ENCODE measurements at regions not wholly inside any gene's neighbourhood (a gene's known extent, or its start where the extent isn't known, plus 50 kb on each side); places are given as distances from the start of the nearest gene placed in this dataset.

GRCh38 chr11:86863476-86863875 is 63.1 kb downstream of the PRSS23 start (continued):
- TF ChIP-seq EP300 (IDR thresholded peaks at IDR 0.05; ENCODE audit: borderline replicate concordance in 1 of 2, control insufficient read depth in 1 of 2, low read depth in 2 of 2, low read length in 2 of 2) = no peak
- no peak for TF ChIP-seq JUND (IDR thresholded peaks at IDR 0.05; ENCODE audit: low read depth, low read length)
- TF ChIP-seq CREB1 (IDR thresholded peaks at IDR 0.05; ENCODE audit: low read depth) = no peak
- no peak for TF ChIP-seq MXI1 (IDR thresholded peaks at IDR 0.05; ENCODE audit: low read depth, low read length)
- TF ChIP-seq RAD51 (IDR thresholded peaks at IDR 0.05) = no peak

DNA sequence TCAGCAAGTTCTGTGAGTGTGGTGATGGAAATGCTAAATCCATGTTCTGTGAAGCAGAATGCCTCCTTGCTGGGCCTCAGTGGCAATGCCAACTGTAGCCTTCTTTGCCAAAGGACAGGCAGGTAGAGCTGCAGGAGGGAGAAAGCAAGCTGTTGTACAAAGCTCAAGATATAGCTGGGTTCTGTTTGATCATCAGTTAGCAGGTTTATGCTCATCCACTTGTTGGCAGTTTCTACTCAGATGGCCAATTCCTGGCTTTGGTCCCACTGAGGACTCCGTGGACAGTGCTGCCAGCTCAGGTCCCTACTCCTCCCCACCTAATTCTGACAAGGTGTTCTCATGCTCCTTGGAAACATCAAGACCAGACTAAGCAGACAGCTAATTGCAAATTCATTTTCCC is 65.1 kb downstream of the PRSS23 start:
- Histone ChIP-seq H3K4me3 (no peak overlapping the region), H3K9me3 (replicated peaks; ENCODE audit: control insufficient read depth, insufficient read depth, low read length) (no peaks in the 10 kb centered on the region), H3K4me1 (ENCODE audit: control insufficient read depth, insufficient read depth, low read length) (no peaks in the 10 kb centered on the region), H3K27ac (ENCODE audit: control insufficient read depth, insufficient read depth) (no peak overlapping the region), H4K20me1 (ENCODE audit: control insufficient read depth, insufficient read depth) (no peaks in the 10 kb centered on the region), H3K27me3 (replicated peaks in 1 of 2; ENCODE audit: control insufficient read depth in 2 of 2, insufficient read depth in 2 of 2, low read length in 1 of 2) (no peaks in the 10 kb centered on the region), H3K79me2 (ENCODE audit: control insufficient read depth, insufficient read depth, low read length) (no peaks in the 10 kb centered on the region), H3K36me3 (ENCODE audit: control insufficient read depth in 2 of 2, insufficient read depth in 2 of 2, low read length in 1 of 2) (no peaks in the 10 kb centered on the region), H3K9ac (ENCODE audit: control insufficient read depth, insufficient read depth, low read length) (no peak overlapping the region), H3K4me2 (ENCODE audit: control insufficient read depth, insufficient read depth) (no peak overlapping the region), H2AFZ (ENCODE audit: control insufficient read depth, low read depth, low read length) (no peak overlapping the region)
- POLR2A ChIA-PET = no interaction called here
- RAD21 ChIA-PET (ENCODE audit: unreplicated experiment) = no interaction called here
- in situ Hi-C loops (cut with MboI) = no loop called here
- TF ChIP-seq POLR2AphosphoS2 (IDR thresholded peaks at IDR 0.05; ENCODE audit: low read depth, low read length) (no peak), EGR1 (IDR thresholded peaks at IDR 0.05; ENCODE audit: borderline replicate concordance in 1 of 2, low read depth in 2 of 2, low read length in 2 of 2) (no peak), MTA3 (IDR thresholded peaks at IDR 0.05; ENCODE audit: borderline replicate concordance, low read length) (no peak), KLF5 (IDR thresholded peaks at IDR 0.05; ENCODE audit: partially characterized antibody) (no peak), KDM1A (IDR thresholded peaks at IDR 0.05; ENCODE audit: borderline replicate concordance) (no peak), YBX1 (IDR thresholded peaks at IDR 0.05) (no peak)
- 0% methylated on average over 1 of the region's 1 CpG for WGBS (ENCODE audit: insufficient coverage, insufficient replicate concordance, low lambda C conversion rate, missing lambda C conversion rate)
- SMC1A ChIA-PET (ENCODE audit: uncharacterized antibody, unreplicated experiment) = no interaction called here
- no peak for DNase-seq (ENCODE audit: low read depth, low spot score)
- no peak for FAIRE-seq
- intact Hi-C loops (cut with micrococcal nuclease; ENCODE audit: unreplicated experiment) = no loop called here
- ATAC-seq = no peak
- CTCF ChIA-PET = no interaction called here
- no TSS peak for BruUV-seq (replicated peaks)
